HG03135 (cell line): ENCODE measurements at regions not wholly inside any gene's neighbourhood (a gene's known extent, or its start where the extent isn't known, plus 50 kb on each side); places are given as distances from the start of the nearest gene placed in this dataset.
"Not testable (repeated sequence)": the region's sequence is repeated elsewhere in the genome, so short reads cannot be mapped to it uniquely, and the experiment has no call there.

Source experiments
- ATAC-seq: cut with Tn5 transposase; IDR thresholded peaks from one replicate; pipeline ENCODE4 v1.9.1; 2021; ENCODE audit warnings: mild to moderate bottlenecking, moderate library complexity; ENCODE audit not compliant: unreplicated experiment

GRCh38 chr2:7738596-7738995 is 821.4 kb downstream of the RNF144A start:
- no peak for ATAC-seq

GRCh38 chr2:7740114-7740513 is 822.9 kb downstream of the RNF144A start:
- ATAC-seq, result no peak

- ATAC-seq, result no peak
These were observed 825.1 kb downstream of the RNF144A start for GRCh38 chr2:7742301-7742700.

GRCh38 chr2:7744827-7745226 is 827.6 kb downstream of the RNF144A start:
- ATAC-seq, result no peak

- no peak for ATAC-seq
These were observed 828.2 kb downstream of the RNF144A start for GRCh38 chr2:7745369-7745768.

GRCh38 chr2:7748717-7749415 is 831.7 kb downstream of the RNF144A start:
- no peak for ATAC-seq

- no peak for ATAC-seq
These were observed 832.8 kb downstream of the RNF144A start for GRCh38 chr2:7749895-7750559.

- ATAC-seq, result no peak
These were observed 835.1 kb downstream of the RNF144A start for GRCh38 chr2:7752291-7752690.

GRCh38 chr2:7753777-7754176 is 836.6 kb downstream of the RNF144A start:
- no peak for ATAC-seq

- no peak for ATAC-seq
These were observed 838.7 kb downstream of the RNF144A start for GRCh38 chr2:7755879-7756278.

GRCh38 chr2:7758073-7758759 is 841.0 kb downstream of the RNF144A start:
- no peak for ATAC-seq

GRCh38 chr2:7759898-7760297 is 842.7 kb downstream of the RNF144A start:
- no peak for ATAC-seq

- ATAC-seq, result not testable (repeated sequence)
These were observed 846.2 kb downstream of the RNF144A start for GRCh38 chr2:7763418-7763817.

GRCh38 chr2:7765236-7765635 is 848.0 kb downstream of the RNF144A start:
- no peak for ATAC-seq

GRCh38 chr2:7766088-7766722 is 849.0 kb downstream of the RNF144A start:
- ATAC-seq, result no peak

GRCh38 chr2:7766978-7767565 is 849.9 kb downstream of the RNF144A start:
- ATAC-seq, result no peak

GRCh38 chr2:7767902-7768301 is 850.7 kb downstream of the RNF144A start:
- ATAC-seq, result no peak

- no peak for ATAC-seq
These were observed 854.6 kb downstream of the RNF144A start for GRCh38 chr2:7771781-7772180.

- ATAC-seq, result peak; percentile 61
These were observed 856.4 kb downstream of the RNF144A start for GRCh38 chr2:7773362-7774360.

GRCh38 chr2:7774481-7774880 is 857.3 kb downstream of the RNF144A start:
- no peak for ATAC-seq
